Fibroblast of pulmonary artery (primary cell): ENCODE measurements at regions not wholly inside any gene's neighbourhood (a gene's known extent, or its start where the extent isn't known, plus 50 kb on each side); places are given as distances from the start of the nearest gene placed in this dataset.

Experiments
- DNase-seq: peaks from one replicate; pipeline ENCODE4 v3.0.0-alpha.2; 2010; ENCODE audit warnings: low read depth
- H3K4me3 ChIP-seq: replicated peaks from 2 replicates; pipeline ENCODE4 v1.5.1; 2011; ENCODE audit warnings: low read depth, mild to moderate bottlenecking, control low read depth, low read length, moderate library complexity
- TF ChIP-seq, protein P1 (sequence below): IDR thresholded peaks from 2 replicates; pipeline ENCODE4 v1.5.1; 2011; ENCODE audit warnings: mild to moderate bottlenecking, control low read depth, low read length, inconsistent platforms; ENCODE audit errors: missing control alignments

DNA sequence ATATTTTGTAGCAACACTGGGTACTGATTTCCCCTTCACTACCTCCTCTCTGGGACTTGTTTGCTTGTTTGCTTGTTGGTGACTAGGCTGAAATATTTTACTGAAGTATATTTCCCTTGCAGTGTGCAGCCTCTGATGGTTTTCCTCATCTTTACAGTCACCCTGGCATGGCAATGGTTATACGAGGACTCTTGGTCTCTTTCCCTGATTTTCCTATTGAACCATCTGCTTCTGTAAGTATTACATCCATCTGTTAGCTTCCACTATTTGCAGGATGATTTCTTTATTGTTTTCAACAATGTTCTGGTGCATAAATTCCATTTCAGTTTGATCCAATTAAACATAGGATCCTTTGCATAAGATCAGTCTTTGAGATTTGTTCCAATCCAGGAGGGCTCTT lies 465.1 kb downstream of the MEI4 start:
- TF ChIP-seq, protein P1, sequence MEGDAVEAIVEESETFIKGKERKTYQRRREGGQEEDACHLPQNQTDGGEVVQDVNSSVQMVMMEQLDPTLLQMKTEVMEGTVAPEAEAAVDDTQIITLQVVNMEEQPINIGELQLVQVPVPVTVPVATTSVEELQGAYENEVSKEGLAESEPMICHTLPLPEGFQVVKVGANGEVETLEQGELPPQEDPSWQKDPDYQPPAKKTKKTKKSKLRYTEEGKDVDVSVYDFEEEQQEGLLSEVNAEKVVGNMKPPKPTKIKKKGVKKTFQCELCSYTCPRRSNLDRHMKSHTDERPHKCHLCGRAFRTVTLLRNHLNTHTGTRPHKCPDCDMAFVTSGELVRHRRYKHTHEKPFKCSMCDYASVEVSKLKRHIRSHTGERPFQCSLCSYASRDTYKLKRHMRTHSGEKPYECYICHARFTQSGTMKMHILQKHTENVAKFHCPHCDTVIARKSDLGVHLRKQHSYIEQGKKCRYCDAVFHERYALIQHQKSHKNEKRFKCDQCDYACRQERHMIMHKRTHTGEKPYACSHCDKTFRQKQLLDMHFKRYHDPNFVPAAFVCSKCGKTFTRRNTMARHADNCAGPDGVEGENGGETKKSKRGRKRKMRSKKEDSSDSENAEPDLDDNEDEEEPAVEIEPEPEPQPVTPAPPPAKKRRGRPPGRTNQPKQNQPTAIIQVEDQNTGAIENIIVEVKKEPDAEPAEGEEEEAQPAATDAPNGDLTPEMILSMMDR, result no peak
- DNase-seq, result no peak

DNA sequence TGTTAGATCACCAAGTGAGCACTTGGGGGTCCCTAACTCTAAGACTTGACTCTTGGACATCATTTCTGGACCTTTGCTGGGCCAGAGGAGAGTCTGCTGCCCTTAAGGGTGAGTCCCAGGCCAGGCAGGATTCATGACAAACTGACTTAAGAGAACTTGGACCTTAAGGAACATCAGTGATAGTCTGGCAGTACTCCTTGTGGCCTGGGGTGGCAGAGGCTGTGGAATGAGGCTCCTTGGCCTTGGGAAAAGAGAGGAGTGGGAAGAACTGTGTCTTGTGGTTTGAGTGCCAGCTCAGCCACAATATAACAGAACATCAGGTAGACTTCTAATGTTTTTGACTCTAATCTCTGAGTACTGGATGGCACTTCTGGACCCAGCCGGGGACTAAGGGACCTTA lies 478.7 kb downstream of the MEI4 start:
- H3K4me3 ChIP-seq, result no peak overlapping the region
- DNase-seq, result no peak
- TF ChIP-seq, protein P1, result no peak

More for the DNA sequence above, 465.1 kb downstream of the MEI4 start:
- no peak overlapping the region for H3K4me3 ChIP-seq

DNA sequence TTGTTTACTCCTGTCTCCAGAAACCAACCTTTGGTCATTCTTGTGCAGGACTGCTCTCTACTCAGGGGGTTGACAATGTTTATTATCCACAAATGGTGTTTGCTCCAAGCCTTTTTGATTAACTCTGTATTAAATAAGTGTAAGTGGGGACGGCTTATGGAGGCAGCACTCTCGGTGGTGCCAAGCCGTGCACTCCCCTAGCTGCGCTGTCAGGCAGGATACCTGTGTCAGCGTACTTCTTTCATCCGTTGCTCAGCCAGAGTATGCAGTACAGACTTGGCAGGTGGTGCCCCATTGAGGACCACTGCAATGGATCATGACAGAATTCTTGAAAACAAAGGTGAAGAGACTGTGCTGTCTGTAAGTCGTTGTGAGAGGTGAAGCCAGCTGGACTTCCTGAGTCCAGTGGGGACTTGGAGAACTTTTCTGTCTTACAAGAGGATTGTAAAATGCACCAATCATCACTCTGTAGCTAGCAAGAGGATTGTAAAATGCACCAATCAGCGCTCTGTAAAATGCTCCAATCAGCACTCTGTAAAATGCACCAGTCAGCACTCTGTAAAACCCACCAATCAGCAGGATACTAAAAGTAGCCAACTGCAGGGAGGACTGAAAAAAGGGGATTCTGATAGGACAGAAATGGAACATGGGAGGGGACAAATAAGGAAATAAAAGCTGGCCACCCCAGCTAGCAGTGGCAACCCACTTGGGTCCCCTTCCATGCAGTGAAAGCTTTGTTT lies 480.0 kb downstream of the MEI4 start:
- DNase-seq, result no peak
- TF ChIP-seq, protein P1, result no peak
- H3K4me3 ChIP-seq, result no peak overlapping the region

- TF ChIP-seq, protein P1, result no peak
- H3K4me3 ChIP-seq, result no peak overlapping the region
- DNase-seq, result no peak
Observed at GRCh38 chr6:78150425-78150824, 497.6 kb downstream of the MEI4 start.

GRCh38 chr6:78153976-78154375 lies 501.1 kb downstream of the MEI4 start:
- no peak overlapping the region for H3K4me3 ChIP-seq
- DNase-seq, result no peak
- TF ChIP-seq, protein P1, result no peak

DNA sequence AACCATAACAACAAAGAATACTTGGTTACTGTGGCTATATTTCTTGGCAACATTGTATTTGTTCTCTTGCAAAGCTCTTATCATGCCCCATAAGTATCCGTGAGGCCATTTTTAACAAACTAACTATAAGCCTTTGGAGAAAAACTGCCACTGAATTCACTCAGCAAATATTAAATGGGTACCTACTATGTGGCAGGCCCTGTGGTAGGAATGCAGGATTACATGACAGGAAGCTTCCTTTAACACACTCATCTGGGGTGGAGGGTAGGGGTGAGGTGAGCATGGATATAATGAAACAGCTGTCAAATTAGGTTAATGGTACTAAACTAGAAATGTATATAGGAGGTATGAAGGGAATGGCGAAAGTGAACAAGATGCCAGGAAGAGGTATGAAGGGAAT lies 504.8 kb downstream of the MEI4 start:
- no peak for DNase-seq
- no peak overlapping the region for H3K4me3 ChIP-seq
- TF ChIP-seq, protein P1, result no peak

DNA sequence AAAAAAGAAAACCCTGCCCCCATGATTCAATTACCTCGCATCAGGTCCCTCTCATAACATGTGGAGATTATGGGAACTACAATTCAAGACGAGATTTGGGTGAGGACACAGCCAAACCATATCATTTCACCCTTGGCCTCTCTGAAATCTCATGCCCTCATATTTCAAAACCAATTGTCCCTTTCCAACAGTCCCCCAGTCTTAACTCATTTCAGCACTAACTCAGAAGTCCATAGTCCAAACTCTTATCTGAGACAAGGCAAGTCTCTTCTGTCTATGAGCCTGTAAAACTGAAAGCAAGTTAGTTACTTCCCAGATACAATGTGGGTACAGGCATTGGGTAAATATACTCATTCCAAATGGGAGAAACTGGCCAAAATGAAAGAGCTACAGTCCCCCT lies 536.1 kb downstream of the MEI4 start:
- TF ChIP-seq, protein P1, result no peak
- no peak for DNase-seq
- H3K4me3 ChIP-seq, result no peak overlapping the region
